SK-N-SH (cell line): ENCODE measurements at regions not wholly inside any gene's neighbourhood (a gene's known extent, or its start where the extent isn't known, plus 50 kb on each side); places are given as distances from the start of the nearest gene placed in this dataset.

Source experiments
- CTCF ChIA-PET: fragments of 300-600, 350-600 bp; formaldehyde crosslinking; extraction: SDS; loops from one replicate; lab custom pipeline; 2021; lab: Yijun Ruan, JAX
- POLR2A ChIA-PET: fragments of 350-600 bp; sonication (Branson Sonifier 250); formaldehyde crosslinking; extraction: SDS; loops from one replicate; lab custom pipeline; 2020; ENCODE audit warnings: antibody characterized with exemption, inconsistent platforms; lab: Yijun Ruan, JAX
- DNase-seq: peaks from one replicate; pipeline ENCODE4 v3.0.0; 2012
- H2AFZ ChIP-seq: fragments of 200-600 bp; sonication (generic); 2 replicates; pipeline ENCODE4 v1.8.1; 2016; ENCODE audit warnings: antibody characterized with exemption, mild to moderate bottlenecking, low read depth
- H3F3A ChIP-seq: fragments of 200-600 bp; sonication (generic); replicated peaks from 2 replicates; pipeline ENCODE3; 2016; ENCODE audit warnings: antibody characterized with exemption, mild to moderate bottlenecking; ENCODE audit not compliant: insufficient read depth
- H3K27ac ChIP-seq, 2 experiments: fragments of 200-500 bp in 1 of 2; fragments of 200-600 bp in 1 of 2; sonication (Bioruptor generic) in 1 of 2; sonication (generic), shearing (Covaris generic) in 1 of 2; 2 replicates each; pipeline versions ENCODE4 v1.5.1 to v1.6.1; 2014 to 2016; ENCODE audit warnings: low read depth in 2 of 2, inconsistent platforms in 1 of 2, low read length in 1 of 2, mild to moderate bottlenecking in 1 of 2, mixed read lengths in 1 of 2
- H3K27me3 ChIP-seq: fragments of 200-600 bp; sonication (generic), shearing (Covaris generic); 2 replicates; pipeline ENCODE4 v1.6.1; 2016; ENCODE audit warnings: mixed run types; ENCODE audit not compliant: insufficient read depth
- H3K36me3 ChIP-seq, 2 experiments: fragments of 200-500 bp in 1 of 2; fragments of 200-600 bp in 1 of 2; sonication (Bioruptor generic) in 1 of 2; sonication (generic) in 1 of 2; replicated peaks in 1 of 2; 2 replicates each; pipeline versions ENCODE3 to v1.5.1; 2014 to 2016; ENCODE audit warnings: low read length in 1 of 2, mild to moderate bottlenecking in 1 of 2; ENCODE audit not compliant: insufficient read depth in 2 of 2, control insufficient read depth in 1 of 2
- H3K4me1 ChIP-seq, 2 experiments: fragments of 200-500 bp in 1 of 2; fragments of 200-600 bp in 1 of 2; sonication (Bioruptor generic) in 1 of 2; sonication (generic), shearing (Covaris generic) in 1 of 2; 2 replicates each; pipeline versions ENCODE4 v1.5.1 to v1.6.1; 2014 to 2016; ENCODE audit warnings: low read depth in 1 of 2, low read length in 1 of 2, mixed run types in 1 of 2; ENCODE audit not compliant: insufficient read depth in 2 of 2, control insufficient read depth in 1 of 2
- H3K4me2 ChIP-seq: fragments of 200-600 bp; sonication (generic), shearing (Covaris generic); 2 replicates; pipeline ENCODE4 v1.6.1; 2017; ENCODE audit warnings: mixed run types
- H3K4me3 ChIP-seq, 2 experiments: fragments of 200-500 bp in 1 of 2; fragments of 200-600 bp in 1 of 2; sonication (Bioruptor generic) in 1 of 2; sonication (generic), shearing (Covaris generic) in 1 of 2; 2 replicates each; pipeline versions ENCODE4 v1.5.1 to v1.8.1; 2014 to 2016; ENCODE audit warnings: low read depth in 2 of 2, inconsistent platforms in 1 of 2, low read length in 1 of 2, mild to moderate bottlenecking in 1 of 2, mixed read lengths in 1 of 2, moderate library complexity in 1 of 2
- H3K79me2 ChIP-seq: fragments of 200-600 bp; sonication (generic); 2 replicates; pipeline ENCODE4 v1.8.1; 2017; ENCODE audit warnings: mild to moderate bottlenecking; ENCODE audit not compliant: insufficient read depth
- H3K9ac ChIP-seq: fragments of 200-600 bp; sonication (generic); 2 replicates; pipeline ENCODE4 v1.6.1; 2017; ENCODE audit warnings: mixed run types
- H3K9me2 ChIP-seq: fragments of 200-600 bp; sonication (generic); 2 replicates; pipeline ENCODE4 v1.6.1; 2017; ENCODE audit warnings: mixed run types
- H3K9me3 ChIP-seq: fragments of 200-600 bp; sonication (generic); 2 replicates; pipeline ENCODE4 v1.6.1; 2017; ENCODE audit warnings: mixed run types, mild to moderate bottlenecking, moderate library complexity
- H4K20me1 ChIP-seq: fragments of 200-600 bp; sonication (generic); 2 replicates; pipeline ENCODE4 v1.6.1; 2017; ENCODE audit warnings: mild to moderate bottlenecking, mixed run types; ENCODE audit not compliant: insufficient read depth
- CHD2 ChIP-seq: fragments of 150-350 bp; IDR thresholded peaks from 2 replicates; pipeline ENCODE4 v1.6.1; 2018; ENCODE audit warnings: low read length; ENCODE audit not compliant: partially characterized antibody
- EZH2phosphoT487 ChIP-seq: fragments of 200-600 bp; sonication (generic); IDR thresholded peaks from 2 replicates; pipeline ENCODE4 v1.6.1; 2017; ENCODE audit warnings: low read depth, mixed run types, mild to moderate bottlenecking, antibody characterized with exemption, moderate library complexity, borderline replicate concordance
- FOSL2 ChIP-seq: IDR thresholded peaks from 2 replicates; pipeline ENCODE4 v1.4.0; 2012; ENCODE audit warnings: low read depth, mild to moderate bottlenecking, moderate library complexity, borderline replicate concordance
- FOXM1 ChIP-seq: IDR thresholded peaks from 2 replicates; pipeline ENCODE4 v1.4.0; 2012; ENCODE audit warnings: low read depth, mild to moderate bottlenecking
- JUND ChIP-seq: IDR thresholded peaks from 2 replicates; pipeline ENCODE4 v1.4.0; 2012
- MEF2A ChIP-seq: IDR thresholded peaks from 2 replicates; pipeline ENCODE4 v1.4.0; 2012; ENCODE audit warnings: low read depth, borderline replicate concordance
- RAD21 ChIP-seq: IDR thresholded peaks from 2 replicates; pipeline ENCODE4 v1.6.1; 2012; ENCODE audit warnings: mild to moderate bottlenecking, low read length
- RFX5 ChIP-seq: IDR thresholded peaks from 2 replicates; pipeline ENCODE4 v1.6.1; 2012; ENCODE audit warnings: mild to moderate bottlenecking, improper control_type of control experiment, low read length
- TAF1 ChIP-seq: IDR thresholded peaks from 2 replicates; pipeline ENCODE4 v1.6.1; 2012; ENCODE audit warnings: low read depth, mild to moderate bottlenecking, low read length, moderate library complexity, borderline replicate concordance
- TEAD4 ChIP-seq: IDR thresholded peaks from 2 replicates; pipeline ENCODE4 v1.4.0; 2012; ENCODE audit warnings: mild to moderate bottlenecking, borderline replicate concordance; ENCODE audit not compliant: insufficient read depth
- ZBTB33 ChIP-seq: IDR thresholded peaks from 2 replicates; pipeline ENCODE4 v1.4.0; 2012; ENCODE audit warnings: low read depth, borderline replicate concordance
- WGBS: methylation state at CpG from one replicate; pipeline ENCODE4 v1.1.6; 2017; ENCODE audit warnings: low lambda C conversion rate; 5-methylcytosine and 5-hydroxymethylcytosine counted together
- TF ChIP-seq, protein P1 (sequence below): IDR thresholded peaks from 2 replicates; pipeline ENCODE4 v1.6.1; 2012; ENCODE audit warnings: mild to moderate bottlenecking, low read depth, low read length, moderate library complexity
- TF ChIP-seq, protein P2 (sequence below): fragments of 150-350 bp; IDR thresholded peaks from 2 replicates; pipeline ENCODE4 v1.6.1; 2017; ENCODE audit warnings: antibody characterized with exemption, low read length, low read depth, borderline replicate concordance
- TF ChIP-seq, protein P3 (sequence below): IDR thresholded peaks from 2 replicates; pipeline ENCODE4; 2012
- TF ChIP-seq, protein P4 (sequence below): IDR thresholded peaks from 2 replicates; pipeline ENCODE4 v1.4.0; 2012; ENCODE audit warnings: low read depth, borderline replicate concordance
- TF ChIP-seq, protein P5 (sequence below): fragments of 200-600 bp; sonication (generic); IDR thresholded peaks from 2 replicates; pipeline ENCODE4 v1.6.1; 2017; ENCODE audit warnings: antibody characterized with exemption, mild to moderate bottlenecking, moderate library complexity
- TF ChIP-seq, protein P6 (sequence below): fragments of 150-350 bp; IDR thresholded peaks from 2 replicates; pipeline ENCODE4 v1.6.1; 2016; ENCODE audit warnings: mild to moderate bottlenecking, low read depth, low read length

- TF ChIP-seq TAF1 = no peak
These were observed 567.0 kb downstream of the PRKD1 start (continued) for GRCh38 chr14:29360656-29361055.

DNA sequence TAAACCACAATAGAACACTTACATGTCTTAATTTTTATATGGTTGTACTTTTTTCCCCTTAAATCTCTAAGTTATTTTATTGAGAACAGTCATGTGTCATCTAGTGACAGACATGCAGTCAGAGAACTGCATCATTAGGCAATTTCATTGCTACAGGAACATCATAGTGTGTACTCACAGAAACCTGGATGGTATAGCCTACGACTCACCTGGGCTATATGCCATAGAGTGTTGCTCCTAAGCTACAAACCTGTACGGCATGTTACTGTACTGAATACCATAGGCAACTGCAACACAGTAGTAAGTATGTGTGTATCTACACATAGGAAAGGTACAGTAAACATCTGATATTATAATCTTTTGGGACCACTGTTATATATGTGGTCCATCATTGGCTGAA is 557.6 kb downstream of the PRKD1 start:
- no peak for TF ChIP-seq RFX5
- TF ChIP-seq TAF1 = no peak
- TF ChIP-seq, protein P1, sequence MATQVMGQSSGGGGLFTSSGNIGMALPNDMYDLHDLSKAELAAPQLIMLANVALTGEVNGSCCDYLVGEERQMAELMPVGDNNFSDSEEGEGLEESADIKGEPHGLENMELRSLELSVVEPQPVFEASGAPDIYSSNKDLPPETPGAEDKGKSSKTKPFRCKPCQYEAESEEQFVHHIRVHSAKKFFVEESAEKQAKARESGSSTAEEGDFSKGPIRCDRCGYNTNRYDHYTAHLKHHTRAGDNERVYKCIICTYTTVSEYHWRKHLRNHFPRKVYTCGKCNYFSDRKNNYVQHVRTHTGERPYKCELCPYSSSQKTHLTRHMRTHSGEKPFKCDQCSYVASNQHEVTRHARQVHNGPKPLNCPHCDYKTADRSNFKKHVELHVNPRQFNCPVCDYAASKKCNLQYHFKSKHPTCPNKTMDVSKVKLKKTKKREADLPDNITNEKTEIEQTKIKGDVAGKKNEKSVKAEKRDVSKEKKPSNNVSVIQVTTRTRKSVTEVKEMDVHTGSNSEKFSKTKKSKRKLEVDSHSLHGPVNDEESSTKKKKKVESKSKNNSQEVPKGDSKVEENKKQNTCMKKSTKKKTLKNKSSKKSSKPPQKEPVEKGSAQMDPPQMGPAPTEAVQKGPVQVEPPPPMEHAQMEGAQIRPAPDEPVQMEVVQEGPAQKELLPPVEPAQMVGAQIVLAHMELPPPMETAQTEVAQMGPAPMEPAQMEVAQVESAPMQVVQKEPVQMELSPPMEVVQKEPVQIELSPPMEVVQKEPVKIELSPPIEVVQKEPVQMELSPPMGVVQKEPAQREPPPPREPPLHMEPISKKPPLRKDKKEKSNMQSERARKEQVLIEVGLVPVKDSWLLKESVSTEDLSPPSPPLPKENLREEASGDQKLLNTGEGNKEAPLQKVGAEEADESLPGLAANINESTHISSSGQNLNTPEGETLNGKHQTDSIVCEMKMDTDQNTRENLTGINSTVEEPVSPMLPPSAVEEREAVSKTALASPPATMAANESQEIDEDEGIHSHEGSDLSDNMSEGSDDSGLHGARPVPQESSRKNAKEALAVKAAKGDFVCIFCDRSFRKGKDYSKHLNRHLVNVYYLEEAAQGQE = no peak
- TF ChIP-seq, protein P2, sequence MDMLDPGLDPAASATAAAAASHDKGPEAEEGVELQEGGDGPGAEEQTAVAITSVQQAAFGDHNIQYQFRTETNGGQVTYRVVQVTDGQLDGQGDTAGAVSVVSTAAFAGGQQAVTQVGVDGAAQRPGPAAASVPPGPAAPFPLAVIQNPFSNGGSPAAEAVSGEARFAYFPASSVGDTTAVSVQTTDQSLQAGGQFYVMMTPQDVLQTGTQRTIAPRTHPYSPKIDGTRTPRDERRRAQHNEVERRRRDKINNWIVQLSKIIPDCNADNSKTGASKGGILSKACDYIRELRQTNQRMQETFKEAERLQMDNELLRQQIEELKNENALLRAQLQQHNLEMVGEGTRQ = no peak
- TF ChIP-seq FOXM1 = no peak
- no peak for TF ChIP-seq MEF2A
- TF ChIP-seq, protein P3, sequence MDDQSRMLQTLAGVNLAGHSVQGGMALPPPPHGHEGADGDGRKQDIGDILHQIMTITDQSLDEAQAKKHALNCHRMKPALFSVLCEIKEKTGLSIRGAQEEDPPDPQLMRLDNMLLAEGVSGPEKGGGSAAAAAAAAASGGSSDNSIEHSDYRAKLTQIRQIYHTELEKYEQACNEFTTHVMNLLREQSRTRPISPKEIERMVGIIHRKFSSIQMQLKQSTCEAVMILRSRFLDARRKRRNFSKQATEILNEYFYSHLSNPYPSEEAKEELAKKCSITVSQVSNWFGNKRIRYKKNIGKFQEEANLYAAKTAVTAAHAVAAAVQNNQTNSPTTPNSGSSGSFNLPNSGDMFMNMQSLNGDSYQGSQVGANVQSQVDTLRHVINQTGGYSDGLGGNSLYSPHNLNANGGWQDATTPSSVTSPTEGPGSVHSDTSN = no peak
- TF ChIP-seq CHD2 = no peak
- TF ChIP-seq, protein P4, sequence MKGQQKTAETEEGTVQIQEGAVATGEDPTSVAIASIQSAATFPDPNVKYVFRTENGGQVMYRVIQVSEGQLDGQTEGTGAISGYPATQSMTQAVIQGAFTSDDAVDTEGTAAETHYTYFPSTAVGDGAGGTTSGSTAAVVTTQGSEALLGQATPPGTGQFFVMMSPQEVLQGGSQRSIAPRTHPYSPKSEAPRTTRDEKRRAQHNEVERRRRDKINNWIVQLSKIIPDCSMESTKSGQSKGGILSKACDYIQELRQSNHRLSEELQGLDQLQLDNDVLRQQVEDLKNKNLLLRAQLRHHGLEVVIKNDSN = no peak
- no peak for TF ChIP-seq FOSL2
- TF ChIP-seq TEAD4 = no peak
- no peak for TF ChIP-seq RAD21
- TF ChIP-seq, protein P5, sequence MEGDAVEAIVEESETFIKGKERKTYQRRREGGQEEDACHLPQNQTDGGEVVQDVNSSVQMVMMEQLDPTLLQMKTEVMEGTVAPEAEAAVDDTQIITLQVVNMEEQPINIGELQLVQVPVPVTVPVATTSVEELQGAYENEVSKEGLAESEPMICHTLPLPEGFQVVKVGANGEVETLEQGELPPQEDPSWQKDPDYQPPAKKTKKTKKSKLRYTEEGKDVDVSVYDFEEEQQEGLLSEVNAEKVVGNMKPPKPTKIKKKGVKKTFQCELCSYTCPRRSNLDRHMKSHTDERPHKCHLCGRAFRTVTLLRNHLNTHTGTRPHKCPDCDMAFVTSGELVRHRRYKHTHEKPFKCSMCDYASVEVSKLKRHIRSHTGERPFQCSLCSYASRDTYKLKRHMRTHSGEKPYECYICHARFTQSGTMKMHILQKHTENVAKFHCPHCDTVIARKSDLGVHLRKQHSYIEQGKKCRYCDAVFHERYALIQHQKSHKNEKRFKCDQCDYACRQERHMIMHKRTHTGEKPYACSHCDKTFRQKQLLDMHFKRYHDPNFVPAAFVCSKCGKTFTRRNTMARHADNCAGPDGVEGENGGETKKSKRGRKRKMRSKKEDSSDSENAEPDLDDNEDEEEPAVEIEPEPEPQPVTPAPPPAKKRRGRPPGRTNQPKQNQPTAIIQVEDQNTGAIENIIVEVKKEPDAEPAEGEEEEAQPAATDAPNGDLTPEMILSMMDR = no peak
- TF ChIP-seq, protein P6, sequence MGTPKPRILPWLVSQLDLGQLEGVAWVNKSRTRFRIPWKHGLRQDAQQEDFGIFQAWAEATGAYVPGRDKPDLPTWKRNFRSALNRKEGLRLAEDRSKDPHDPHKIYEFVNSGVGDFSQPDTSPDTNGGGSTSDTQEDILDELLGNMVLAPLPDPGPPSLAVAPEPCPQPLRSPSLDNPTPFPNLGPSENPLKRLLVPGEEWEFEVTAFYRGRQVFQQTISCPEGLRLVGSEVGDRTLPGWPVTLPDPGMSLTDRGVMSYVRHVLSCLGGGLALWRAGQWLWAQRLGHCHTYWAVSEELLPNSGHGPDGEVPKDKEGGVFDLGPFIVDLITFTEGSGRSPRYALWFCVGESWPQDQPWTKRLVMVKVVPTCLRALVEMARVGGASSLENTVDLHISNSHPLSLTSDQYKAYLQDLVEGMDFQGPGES = no peak
- TF ChIP-seq ZBTB33 = no peak
- TF ChIP-seq EZH2phosphoT487 = no peak
- no peak for TF ChIP-seq JUND
- DNase-seq = no peak
- Histone ChIP-seq H3K79me2 (no peaks in the 10 kb centered on the region), H3K27me3 (no peaks in the 10 kb centered on the region), H3F3A (no peaks in the 10 kb centered on the region), H3K9ac (no peak overlapping the region), H3K4me1 (no peaks in the 10 kb centered on the region), H3K27ac (no peak overlapping the region), H4K20me1 (no peaks in the 10 kb centered on the region), H3K9me3 (no peaks in the 10 kb centered on the region; the same call in 1 of the 2 replicates), H3K9me2 (no peaks in the 10 kb centered on the region), H3K4me2 (no peak overlapping the region), H3K4me3 (no peak overlapping the region), H3K36me3 (no peaks in the 10 kb centered on the region), H2AFZ (no peak overlapping the region)
- WGBS = 0% methylated on average over 2 of the region's 2 CpGs
- POLR2A ChIA-PET = no interaction called here
- CTCF ChIA-PET = no interaction called here
